HG03139 (cell line): ENCODE measurements at regions not wholly inside any gene's neighbourhood (a gene's known extent, or its start where the extent isn't known, plus 50 kb on each side); places are given as distances from the start of the nearest gene placed in this dataset.
"Not testable (repeated sequence)": the region's sequence is repeated elsewhere in the genome, so short reads cannot be mapped to it uniquely, and the experiment has no call there.

Source experiments
- ATAC-seq: cut with Tn5 transposase; IDR thresholded peaks from one replicate; pipeline ENCODE4 v1.9.1; 2021; ENCODE audit not compliant: unreplicated experiment

- ATAC-seq: no peak
Measured at GRCh38 chr6:144746902-144747469, 461.9 kb downstream of the UTRN start.

- ATAC-seq: no peak
Measured at GRCh38 chr6:144749263-144749662, 464.1 kb downstream of the UTRN start.

- peak; percentile 88 for ATAC-seq
Measured at GRCh38 chr6:144753023-144753705, 468.0 kb downstream of the UTRN start.

- ATAC-seq: no peak
Measured at GRCh38 chr6:144756469-144756868, 471.3 kb downstream of the UTRN start.

GRCh38 chr6:144757299-144757698, 472.2 kb downstream of the UTRN start:
- no peak for ATAC-seq

GRCh38 chr6:144757730-144758129, 472.6 kb downstream of the UTRN start:
- no peak for ATAC-seq

- no peak for ATAC-seq
Measured at GRCh38 chr6:144758602-144759001, 473.5 kb downstream of the UTRN start.

- no peak for ATAC-seq
Measured at GRCh38 chr6:144762469-144762868, 477.3 kb downstream of the UTRN start.

- ATAC-seq: no peak
Measured at GRCh38 chr6:144767051-144767450, 481.9 kb downstream of the UTRN start.

- ATAC-seq: no peak
Measured at GRCh38 chr6:144768551-144769075, 483.5 kb downstream of the UTRN start.

- no peak for ATAC-seq
Measured at GRCh38 chr6:144769142-144769541, 484.0 kb downstream of the UTRN start.

GRCh38 chr6:144776031-144776819, 491.1 kb downstream of the UTRN start:
- no peak for ATAC-seq

- no peak for ATAC-seq
Measured at GRCh38 chr6:144777249-144777648, 492.1 kb downstream of the UTRN start.

GRCh38 chr6:144778056-144778455, 492.9 kb downstream of the UTRN start:
- ATAC-seq: no peak

GRCh38 chr6:144778773-144779492, 493.8 kb downstream of the UTRN start:
- ATAC-seq: no peak

GRCh38 chr6:144781836-144782235, 496.7 kb downstream of the UTRN start:
- no peak for ATAC-seq

- no peak for ATAC-seq
Measured at GRCh38 chr6:144782634-144783033, 497.5 kb downstream of the UTRN start.

GRCh38 chr6:144785056-144785455, 499.9 kb downstream of the UTRN start:
- ATAC-seq: no peak

GRCh38 chr6:144786825-144787224, 501.7 kb downstream of the UTRN start:
- ATAC-seq: no peak

- ATAC-seq: no peak
Measured at GRCh38 chr6:144793744-144794143, 508.6 kb downstream of the UTRN start.

- ATAC-seq: not testable (repeated sequence)
Measured at GRCh38 chr6:144795022-144795421, 509.9 kb downstream of the UTRN start.
